H1 (cell line): ENCODE measurements at regions not wholly inside any gene's neighbourhood (a gene's known extent, or its start where the extent isn't known, plus 50 kb on each side); places are given as distances from the start of the nearest gene placed in this dataset.
A peak's percentile ranks its signal among the peaks of the same experiment; 100 is the strongest.

Experiments used
- ATF3 ChIP-seq: IDR thresholded peaks from 2 replicates; pipeline ENCODE4 v1.6.1; 2011; ENCODE audit warnings: low read depth, mild to moderate bottlenecking, low read length; ENCODE audit not compliant: insufficient read depth
- CEBPB ChIP-seq: IDR thresholded peaks from 2 replicates; pipeline ENCODE4 v1.6.1; 2012; ENCODE audit warnings: low read depth, low read length
- CHD1 ChIP-seq: IDR thresholded peaks from 2 replicates; pipeline ENCODE4 v1.6.1; 2012; ENCODE audit warnings: low read depth, low read length, improper control_type of control experiment
- CTCF ChIP-seq, 3 experiments: IDR thresholded peaks; 1 replicate in 2 of 3; 2 replicates in 1 of 3; pipeline versions ENCODE4 v1.5.1 to v1.6.1; 2011; ENCODE audit warnings: low read length in 3 of 3, mild to moderate bottlenecking in 3 of 3, inconsistent platforms in 2 of 3, low read depth in 1 of 3, moderate library complexity in 1 of 3; ENCODE audit not compliant: insufficient read depth in 1 of 3; ENCODE audit errors: control extremely low read depth in 1 of 3
- HDAC2 ChIP-seq, 2 experiments: fragments of 300-600 bp in 1 of 2; sonication (generic) in 1 of 2; IDR thresholded peaks; 2 replicates each; pipeline ENCODE4 v1.6.1; 2011 to 2012; ENCODE audit warnings: low read depth in 2 of 2, low read length in 2 of 2, mild to moderate bottlenecking in 2 of 2, moderate library complexity in 2 of 2, borderline replicate concordance in 1 of 2, inconsistent platforms in 1 of 2
- JUND ChIP-seq: IDR thresholded peaks from 2 replicates; pipeline ENCODE4 v1.6.1; 2011; ENCODE audit warnings: mild to moderate bottlenecking, improper control_type of control experiment, low read length
- POLR2AphosphoS5 ChIP-seq: IDR thresholded peaks from 2 replicates; pipeline ENCODE4 v1.6.1; 2011; ENCODE audit warnings: low read depth, low read length
- SP1 ChIP-seq: IDR thresholded peaks from 2 replicates; pipeline ENCODE4 v1.6.1; 2011; ENCODE audit warnings: low read depth, low read length
- USF2 ChIP-seq: IDR thresholded peaks from 2 replicates; pipeline ENCODE4 v1.6.1; 2011; ENCODE audit warnings: low read length, improper control_type of control experiment

GRCh38 chr5:166382031-166382430 lies 1909.4 kb upstream of the WWC1 start (continued):
- TF ChIP-seq HDAC2 (IDR thresholded peaks at IDR 0.05; ENCODE audit: borderline replicate concordance in 1 of 2, low read depth in 2 of 2, low read length in 2 of 2), result no peak
- peak; percentile 82 for TF ChIP-seq JUND
- TF ChIP-seq ATF3, result peak; percentile 78
- TF ChIP-seq SP1, result no peak
- TF ChIP-seq CHD1, result no peak
- TF ChIP-seq USF2, result no peak
- TF ChIP-seq CEBPB, result peak; percentile 99
- no peak for TF ChIP-seq POLR2AphosphoS5
- TF ChIP-seq CTCF (IDR thresholded peaks at IDR 0.05; ENCODE audit: control extremely low read depth in 1 of 3, insufficient read depth in 1 of 3, low read depth in 1 of 3, low read length in 3 of 3), result peak in 2 of 3 experiments; percentile 37 to 69; a peak in 3 of 4 replicates
